ENCODE measurements at regions not wholly inside any gene's neighbourhood (a gene's known extent, or its start where the extent isn't known, plus 50 kb on each side); places are given as distances from the start of the nearest gene placed in this dataset.
"Not testable (repeated sequence)": the region's sequence is repeated elsewhere in the genome, so short reads cannot be mapped to it uniquely, and the experiment has no call there.

- no peak for DNase-seq (ENCODE audit: extremely low spot score)
- ChIA-PET POLR2A (no interaction called here), CTCF (interaction anchor here (0.9 to 1.5 kb wide), 2 partner anchors 397 to 556 kb away, joined by 4 to 7 read pairs; no protein-coding TSS in a partner anchor)
- TF ChIP-seq ZNF384 (IDR thresholded peaks at IDR 0.05): no peak
- no peak for TF ChIP-seq NFRKB (IDR thresholded peaks at IDR 0.05)
- TF ChIP-seq L3MBTL2 (conservative IDR thresholded peaks at IDR 0.05): no peak
- no peak for TF ChIP-seq PKNOX1 (IDR thresholded peaks at IDR 0.05)
Observed at GRCh38 chr2:235105821-235106359, 154.1 kb downstream of the SH3BP4 start.

- ChIA-PET POLR2A (no interaction called here), CTCF (interaction anchor here (0.6 to 1.5 kb wide), 10 partner anchors 9 to 562 kb away, joined by 3 to 7 read pairs (median 4); no protein-coding TSS in a partner anchor)
- TF ChIP-seq L3MBTL2 (conservative IDR thresholded peaks at IDR 0.05) (no peak), PKNOX1 (IDR thresholded peaks at IDR 0.05) (peak; percentile 10; the same call in 1 of the 2 replicates), HDGF (IDR thresholded peaks at IDR 0.05; ENCODE audit: borderline replicate concordance) (no peak), ELF4 (IDR thresholded peaks at IDR 0.05) (no peak), FOXK2 (IDR thresholded peaks at IDR 0.05) (no peak)
- peak; percentile 62 for DNase-seq (ENCODE audit: extremely low spot score)
Observed at GRCh38 chr2:235106874-235107639, 155.2 kb downstream of the SH3BP4 start.

- ChIA-PET POLR2A (no interaction called here), CTCF (interaction anchor here (0.6 to 1.5 kb wide), 9 partner anchors 8 to 562 kb away, joined by 3 to 7 read pairs (median 4); no protein-coding TSS in a partner anchor)
- TF ChIP-seq HDGF (IDR thresholded peaks at IDR 0.05; ENCODE audit: borderline replicate concordance) (no peak), NFRKB (IDR thresholded peaks at IDR 0.05) (no peak), ELF4 (IDR thresholded peaks at IDR 0.05) (no peak), ZNF384 (IDR thresholded peaks at IDR 0.05) (no peak), L3MBTL2 (conservative IDR thresholded peaks at IDR 0.05) (no peak), ARNT (IDR thresholded peaks at IDR 0.05) (no peak), FOXM1 (IDR thresholded peaks at IDR 0.05; ENCODE audit: borderline replicate concordance) (no peak), SUZ12 (IDR thresholded peaks at IDR 0.05) (no peak), FOXK2 (IDR thresholded peaks at IDR 0.05) (no peak)
Observed at GRCh38 chr2:235107640-235107951, 155.8 kb downstream of the SH3BP4 start.

GRCh38 chr2:235109561-235109960 lies 157.7 kb downstream of the SH3BP4 start:
- CTCF ChIA-PET; DNase-seq (ENCODE audit: extremely low spot score); POLR2A ChIA-PET: not testable (repeated sequence)

More at GRCh38 chr2:235107640-235107951, 155.8 kb downstream of the SH3BP4 start:
- DNase-seq (ENCODE audit: extremely low spot score): no peak

GRCh38 chr2:235112365-235112764 lies 160.5 kb downstream of the SH3BP4 start:
- DNase-seq (ENCODE audit: extremely low spot score): no peak
- CTCF ChIA-PET: interaction anchor here (1.1 kb wide), 1 partner anchor 565 kb away, joined by 4 read pairs; no protein-coding TSS in a partner anchor
- TF ChIP-seq TARDBP (IDR thresholded peaks at IDR 0.05) (no peak), ZNF384 (IDR thresholded peaks at IDR 0.05) (no peak), BHLHE40 (IDR thresholded peaks at IDR 0.05; ENCODE audit: borderline replicate concordance) (no peak), FOXA1 (IDR thresholded peaks at IDR 0.05) (no peak), SUZ12 (IDR thresholded peaks at IDR 0.05) (no peak), L3MBTL2 (conservative IDR thresholded peaks at IDR 0.05) (no peak), SP1 (IDR thresholded peaks at IDR 0.05) (no peak), PKNOX1 (IDR thresholded peaks at IDR 0.05) (no peak), FOXK2 (IDR thresholded peaks at IDR 0.05) (no peak), HDGF (IDR thresholded peaks at IDR 0.05; ENCODE audit: borderline replicate concordance) (no peak), ARNT (IDR thresholded peaks at IDR 0.05) (no peak), CTBP1 (IDR thresholded peaks at IDR 0.05; ENCODE audit: borderline replicate concordance) (no peak), FOXM1 (IDR thresholded peaks at IDR 0.05; ENCODE audit: borderline replicate concordance) (no peak), LEF1 (IDR thresholded peaks at IDR 0.05; ENCODE audit: borderline replicate concordance) (no peak), ELF4 (IDR thresholded peaks at IDR 0.05) (no peak), NFRKB (IDR thresholded peaks at IDR 0.05) (no peak)
- POLR2A ChIA-PET: no interaction called here

- no peak for TF ChIP-seq FOXK2 (IDR thresholded peaks at IDR 0.05)
- TF ChIP-seq FOXM1 (IDR thresholded peaks at IDR 0.05; ENCODE audit: borderline replicate concordance): no peak
- TF ChIP-seq CTBP1 (IDR thresholded peaks at IDR 0.05; ENCODE audit: borderline replicate concordance): no peak
- TF ChIP-seq BHLHE40 (IDR thresholded peaks at IDR 0.05; ENCODE audit: borderline replicate concordance): no peak
- TF ChIP-seq LEF1 (IDR thresholded peaks at IDR 0.05; ENCODE audit: borderline replicate concordance): no peak
- TF ChIP-seq FOXA1 (IDR thresholded peaks at IDR 0.05): no peak
- TF ChIP-seq PKNOX1 (IDR thresholded peaks at IDR 0.05): no peak
- TF ChIP-seq L3MBTL2 (conservative IDR thresholded peaks at IDR 0.05): no peak
- no peak for TF ChIP-seq NFRKB (IDR thresholded peaks at IDR 0.05)
- TF ChIP-seq ARNT (IDR thresholded peaks at IDR 0.05): no peak
- ChIA-PET CTCF (interaction anchor here (0.6 kb wide), 1 partner anchor 351 kb away, joined by 5 read pairs; no protein-coding TSS in a partner anchor), POLR2A (no interaction called here)
- no peak for DNase-seq (ENCODE audit: extremely low spot score)
Observed at GRCh38 chr2:235113854-235114253, 162.0 kb downstream of the SH3BP4 start.

Data from HEK293T (cell line).